OCI-LY3 (cell line): ENCODE measurements at regions not wholly inside any gene's neighbourhood (a gene's known extent, or its start where the extent isn't known, plus 50 kb on each side); places are given as distances from the start of the nearest gene placed in this dataset.

Source experiments
- H2AFZ ChIP-seq: fragments of 200-600, 300-600 bp; shearing (Covaris generic); 2 replicates; pipeline ENCODE4 v1.6.0; 2014; ENCODE audit warnings: antibody characterized with exemption, low read depth, low read length
- H3K27ac ChIP-seq: fragments of 200-600, 300-600 bp; sonication (generic); 2 replicates; pipeline ENCODE4 v1.5.1; 2014; ENCODE audit warnings: mild to moderate bottlenecking, low read length, moderate library complexity, mixed read lengths
- H3K27me3 ChIP-seq: fragments of 200-600, 300-600 bp; sonication (generic); 2 replicates; pipeline ENCODE4 v1.6.1; 2014; ENCODE audit warnings: low read depth, low read length, mixed read lengths
- H3K36me3 ChIP-seq: fragments of 200-600, 300-600 bp; sonication (generic); replicated peaks from 2 replicates; pipeline ENCODE3; 2014; ENCODE audit warnings: low read depth, low read length, mixed read lengths
- H3K4me1 ChIP-seq: fragments of 300-600, 200-600 bp; sonication (generic); 2 replicates; pipeline ENCODE4 v1.6.1; 2014; ENCODE audit warnings: low read length, mixed read lengths
- H3K4me2 ChIP-seq: fragments of 200-600, 300-600 bp; sonication (generic); 2 replicates; pipeline ENCODE4 v1.6.1; 2014; ENCODE audit warnings: low read length, mixed read lengths
- H3K4me3 ChIP-seq: fragments of 300-600, 200-600 bp; sonication (generic); 2 replicates; pipeline ENCODE4 v1.5.1; 2014; ENCODE audit warnings: antibody characterized with exemption, mild to moderate bottlenecking, low read length, moderate library complexity
- H3K79me2 ChIP-seq: fragments of 300-600, 200-600 bp; shearing (Covaris generic); 2 replicates; pipeline ENCODE4 v1.6.1; 2014; ENCODE audit warnings: mild to moderate bottlenecking, low read length, mixed read lengths
- H3K9ac ChIP-seq: fragments of 300-600, 200-600 bp; shearing (Covaris generic); 2 replicates; pipeline ENCODE4 v1.6.0; 2014; ENCODE audit warnings: mild to moderate bottlenecking, low read length, moderate library complexity
- H3K9me3 ChIP-seq: fragments of 200-600, 300-600 bp; shearing (Covaris generic); 2 replicates; pipeline ENCODE4 v1.6.1; 2014; ENCODE audit warnings: low read length, mixed read lengths; ENCODE audit not compliant: insufficient read depth
- H4K20me1 ChIP-seq: fragments of 200-600, 300-600 bp; sonication (generic); 2 replicates; pipeline ENCODE4 v1.6.1; 2016; ENCODE audit warnings: low read length, mixed read lengths; ENCODE audit not compliant: insufficient read depth
- CTCF ChIP-seq: fragments of 200-600, 300-600 bp; sonication (generic); IDR thresholded peaks from 2 replicates; pipeline ENCODE4 v1.5.1; 2014; ENCODE audit warnings: antibody characterized with exemption, low read length, low read depth
- EZH2phosphoT487 ChIP-seq: fragments of 200-600 bp; shearing (Covaris generic); IDR thresholded peaks from 2 replicates; pipeline ENCODE4 v1.6.1; 2018; ENCODE audit warnings: antibody characterized with exemption, mixed run types, low read depth

- no peak for TF ChIP-seq CTCF
- TF ChIP-seq EZH2phosphoT487 = no peak
- Histone ChIP-seq H3K9ac (no peak overlapping the region), H2AFZ (no peak overlapping the region), H3K79me2 (no peaks in the 10 kb centered on the region), H3K4me1 (no peaks in the 10 kb centered on the region), H3K4me2 (no peak overlapping the region), H3K27me3 (peaks cover 47% of the 10 kb centered on the region), H4K20me1 (no peaks in the 10 kb centered on the region), H3K9me3 (no peaks in the 10 kb centered on the region), H3K27ac (no peak overlapping the region), H3K36me3 (no peaks in the 10 kb centered on the region), H3K4me3 (no peak overlapping the region)
These were observed 78.5 kb upstream of the RGS4 start for GRCh38 chr1:162990665-162991064.

- TF ChIP-seq CTCF = no peak
- TF ChIP-seq EZH2phosphoT487 = no peak
- no peak overlapping the region for H3K4me2 ChIP-seq
- no peak overlapping the region for H2AFZ ChIP-seq
- no peaks in the 10 kb centered on the region for H3K79me2 ChIP-seq
- no peak overlapping the region for H3K9ac ChIP-seq
- peaks cover 56% of the 10 kb centered on the region for H3K27me3 ChIP-seq
- no peaks in the 10 kb centered on the region for H3K9me3 ChIP-seq
- H3K27ac ChIP-seq = no peak overlapping the region
- H3K36me3 ChIP-seq = no peaks in the 10 kb centered on the region
- no peaks in the 10 kb centered on the region for H3K4me1 ChIP-seq
- H4K20me1 ChIP-seq = no peaks in the 10 kb centered on the region
- H3K4me3 ChIP-seq = no peak overlapping the region
These were observed 80.3 kb upstream of the RGS4 start for GRCh38 chr1:162988869-162989268.

- H3K9me3 ChIP-seq = no peaks in the 10 kb centered on the region
- TF ChIP-seq EZH2phosphoT487 (no peak), CTCF (no peak)
- H3K79me2 ChIP-seq = no peaks in the 10 kb centered on the region
- H2AFZ ChIP-seq = no peak overlapping the region
- H3K27me3 ChIP-seq = peaks cover 66% of the 10 kb centered on the region
- H3K4me3 ChIP-seq = no peak overlapping the region
- no peaks in the 10 kb centered on the region for H4K20me1 ChIP-seq
- H3K4me1 ChIP-seq = no peaks in the 10 kb centered on the region
- H3K36me3 ChIP-seq = no peaks in the 10 kb centered on the region
- no peak overlapping the region for H3K27ac ChIP-seq
- H3K9ac ChIP-seq = no peak overlapping the region
- H3K4me2 ChIP-seq = no peak overlapping the region
These were observed 81.3 kb upstream of the RGS4 start for GRCh38 chr1:162987866-162988265.

- TF ChIP-seq CTCF = no peak
- no peak for TF ChIP-seq EZH2phosphoT487
- Histone ChIP-seq H2AFZ (no peak overlapping the region), H3K27me3 (peaks cover 64% of the 10 kb centered on the region), H3K79me2 (no peaks in the 10 kb centered on the region), H3K4me3 (no peak overlapping the region), H3K9me3 (no peaks in the 10 kb centered on the region), H4K20me1 (no peaks in the 10 kb centered on the region), H3K9ac (no peak overlapping the region), H3K36me3 (no peaks in the 10 kb centered on the region), H3K4me1 (no peaks in the 10 kb centered on the region), H3K27ac (no peak overlapping the region), H3K4me2 (no peak overlapping the region)
These were observed 83.2 kb upstream of the RGS4 start for GRCh38 chr1:162985816-162986435.
